OCI-LY7 (cell line): ENCODE measurements at regions not wholly inside any gene's neighbourhood (a gene's known extent, or its start where the extent isn't known, plus 50 kb on each side); places are given as distances from the start of the nearest gene placed in this dataset.
"Not testable (repeated sequence)": the region's sequence is repeated elsewhere in the genome, so short reads cannot be mapped to it uniquely, and the experiment has no call there.

Experiments used
- BruUV-seq: library from RNA; stranded (reverse); fragments of 400-500 nt; replicated peaks from 2 replicates; lab custom pipeline; 2021; lab: Mats Ljungman, UMichigan
- CTCF ChIA-PET: fragments of 300-600 bp; sonication (Branson Sonifier 250); formaldehyde crosslinking; loops from one replicate; lab custom pipeline; 2022; ENCODE audit warnings: antibody characterized with exemption; ENCODE audit not compliant: unreplicated experiment; lab: Charles Lee
- POLR2A ChIA-PET: fragments of 300-600 bp; sonication (Branson Sonifier 250); formaldehyde crosslinking; loops from one replicate; lab custom pipeline; 2022; ENCODE audit warnings: antibody characterized with exemption; lab: Charles Lee
- DNase-seq: peaks from one replicate; pipeline ENCODE4 v3.0.0-alpha.2; 2015; ENCODE audit warnings: low spot score
- H2AFZ ChIP-seq: fragments of 200-600 bp; sonication (generic), shearing (Covaris generic); 2 replicates; pipeline ENCODE4 v1.6.1; 2014; ENCODE audit warnings: mild to moderate bottlenecking, antibody characterized with exemption, low read length, moderate library complexity
- H3K27ac ChIP-seq: fragments of 200-600 bp; sonication (generic); 2 replicates; pipeline ENCODE4 v1.5.1; 2014; ENCODE audit warnings: mixed run types, low read depth, mild to moderate bottlenecking, moderate library complexity, low read length, inconsistent platforms; ENCODE audit not compliant: poor library complexity, severe bottlenecking
- H3K36me3 ChIP-seq: fragments of 200-600 bp; sonication (generic); 2 replicates; pipeline ENCODE4 v1.6.1; 2014; ENCODE audit warnings: mild to moderate bottlenecking, antibody characterized with exemption, low read length, moderate library complexity, mixed read lengths; ENCODE audit not compliant: insufficient read depth
- H3K4me1 ChIP-seq: fragments of 200-600 bp; sonication (generic); 2 replicates; pipeline ENCODE4 v1.5.1; 2014; ENCODE audit warnings: mild to moderate bottlenecking, low read length; ENCODE audit not compliant: insufficient read depth, poor library complexity, severe bottlenecking
- H3K4me2 ChIP-seq: fragments of 200-600 bp; sonication (generic); 2 replicates; pipeline ENCODE4 v1.6.1; 2014; ENCODE audit warnings: mild to moderate bottlenecking, low read length
- H3K4me3 ChIP-seq: fragments of 200-600 bp; sonication (generic); 2 replicates; pipeline ENCODE4 v1.5.1; 2014; ENCODE audit warnings: mild to moderate bottlenecking, low read depth, low read length; ENCODE audit not compliant: poor library complexity, severe bottlenecking
- H3K79me2 ChIP-seq: fragments of 200-600 bp; sonication (generic); 2 replicates; pipeline ENCODE4 v1.6.1; 2016; ENCODE audit warnings: low read depth, mild to moderate bottlenecking, low read length, moderate library complexity, mixed read lengths; ENCODE audit not compliant: insufficient read depth
- H3K9me2 ChIP-seq: fragments of 200-600 bp; sonication (generic); 2 replicates; pipeline ENCODE4 v1.6.1; 2016; ENCODE audit warnings: mild to moderate bottlenecking, low read length, mixed read lengths; ENCODE audit not compliant: insufficient read depth
- H3K9me3 ChIP-seq: fragments of 200-600 bp; sonication (generic); 2 replicates; pipeline ENCODE4 v1.6.1; 2014; ENCODE audit warnings: mild to moderate bottlenecking, mixed run types, low read length, mixed read lengths
- H4K20me1 ChIP-seq: fragments of 200-600 bp; sonication (generic); 2 replicates; pipeline ENCODE4 v1.6.1; 2014; ENCODE audit warnings: mild to moderate bottlenecking, antibody characterized with exemption, low read length, moderate library complexity, mixed read lengths; ENCODE audit not compliant: insufficient read depth
- EZH2phosphoT487 ChIP-seq: fragments of 200-600 bp; sonication (generic); IDR thresholded peaks from 2 replicates; pipeline ENCODE4 v1.6.1; 2018; ENCODE audit warnings: low read depth, borderline replicate concordance, mild to moderate bottlenecking, mixed run types, antibody characterized with exemption, low read length, moderate library complexity, mixed read lengths
- intact Hi-C: fragments of 100-400 bp; cut with micrococcal nuclease; formaldehyde crosslinking; loops from one replicate; pipeline ENCODE4 v1.10.0; 2022; ENCODE audit not compliant: unreplicated experiment
- TF ChIP-seq, protein P1 (sequence below): fragments of 200-600 bp; sonication (generic); conservative IDR thresholded peaks from 2 replicates; pipeline ENCODE4 v1.5.1; 2014; ENCODE audit warnings: mild to moderate bottlenecking, antibody characterized with exemption, low read length, moderate library complexity, mixed read lengths

DNA sequence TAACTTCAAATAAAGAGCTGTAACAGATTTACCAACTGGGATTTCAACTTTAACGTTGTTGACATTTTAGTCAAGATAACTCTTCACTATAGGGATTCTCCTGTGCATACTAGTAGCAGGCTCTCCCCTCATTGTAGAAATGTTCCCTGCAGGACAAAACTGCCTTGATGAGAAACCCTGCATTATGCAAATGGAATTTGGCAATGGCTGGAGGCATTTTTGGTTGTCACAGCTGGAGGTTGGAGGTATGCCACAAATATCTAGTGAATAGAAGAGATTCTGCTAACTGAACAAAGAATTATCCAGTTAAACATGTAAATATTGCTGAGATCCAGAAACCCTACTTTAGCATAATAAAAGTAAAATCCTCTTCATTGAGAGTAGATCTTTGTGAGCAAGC, 928.8 kb upstream of the ALCAM start:
- Histone ChIP-seq H3K4me1 (peaks cover 9% of the 10 kb centered on the region), H3K9me3 (no peaks in the 10 kb centered on the region), H2AFZ (no peak overlapping the region), H3K9me2 (no peaks in the 10 kb centered on the region), H3K4me3 (no peak overlapping the region), H4K20me1 (no peaks in the 10 kb centered on the region), H3K36me3 (no peaks in the 10 kb centered on the region), H3K4me2 (no peak overlapping the region), H3K27ac (no peak overlapping the region), H3K79me2 (no peaks in the 10 kb centered on the region)
- no TSS peak for BruUV-seq
- no peak for DNase-seq
- CTCF ChIA-PET: interaction anchor here (0.6 kb wide), 1 partner anchor 1202 kb away, joined by 3 read pairs; no protein-coding TSS in a partner anchor
- TF ChIP-seq, protein P1, sequence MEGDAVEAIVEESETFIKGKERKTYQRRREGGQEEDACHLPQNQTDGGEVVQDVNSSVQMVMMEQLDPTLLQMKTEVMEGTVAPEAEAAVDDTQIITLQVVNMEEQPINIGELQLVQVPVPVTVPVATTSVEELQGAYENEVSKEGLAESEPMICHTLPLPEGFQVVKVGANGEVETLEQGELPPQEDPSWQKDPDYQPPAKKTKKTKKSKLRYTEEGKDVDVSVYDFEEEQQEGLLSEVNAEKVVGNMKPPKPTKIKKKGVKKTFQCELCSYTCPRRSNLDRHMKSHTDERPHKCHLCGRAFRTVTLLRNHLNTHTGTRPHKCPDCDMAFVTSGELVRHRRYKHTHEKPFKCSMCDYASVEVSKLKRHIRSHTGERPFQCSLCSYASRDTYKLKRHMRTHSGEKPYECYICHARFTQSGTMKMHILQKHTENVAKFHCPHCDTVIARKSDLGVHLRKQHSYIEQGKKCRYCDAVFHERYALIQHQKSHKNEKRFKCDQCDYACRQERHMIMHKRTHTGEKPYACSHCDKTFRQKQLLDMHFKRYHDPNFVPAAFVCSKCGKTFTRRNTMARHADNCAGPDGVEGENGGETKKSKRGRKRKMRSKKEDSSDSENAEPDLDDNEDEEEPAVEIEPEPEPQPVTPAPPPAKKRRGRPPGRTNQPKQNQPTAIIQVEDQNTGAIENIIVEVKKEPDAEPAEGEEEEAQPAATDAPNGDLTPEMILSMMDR: no peak
- no peak for TF ChIP-seq EZH2phosphoT487
- intact Hi-C loops: no loop called here
- POLR2A ChIA-PET: interaction anchor here (0.6 kb wide), 1 partner anchor 1568 kb away, joined by 3 read pairs; no protein-coding TSS in a partner anchor

DNA sequence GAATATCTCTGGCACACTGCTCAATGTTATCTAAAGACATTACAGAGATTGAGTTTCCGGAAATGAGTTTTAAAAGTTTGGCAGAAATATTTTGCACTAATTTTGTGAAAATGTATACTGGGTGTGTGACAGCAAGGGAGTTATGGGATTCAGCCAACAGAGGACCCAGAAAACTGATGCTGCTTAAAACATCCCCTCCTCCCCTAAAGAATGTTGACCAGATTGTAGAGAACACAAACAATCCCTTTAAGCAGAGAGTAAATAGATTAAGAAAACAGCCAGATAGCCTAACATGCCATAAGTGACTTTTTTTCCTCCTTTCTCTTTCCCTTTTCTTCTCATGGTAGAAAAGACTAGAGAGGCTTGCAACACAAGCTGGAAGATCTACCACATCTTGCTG, 928.0 kb upstream of the ALCAM start:
- intact Hi-C loops: no loop called here
- ChIA-PET POLR2A (interaction anchor here (0.6 kb wide), 1 partner anchor 1569 kb away, joined by 3 read pairs; no protein-coding TSS in a partner anchor), CTCF (no interaction called here)
- H3K27ac ChIP-seq: no peak overlapping the region
- DNase-seq: no peak
- H4K20me1 ChIP-seq: no peaks in the 10 kb centered on the region
- no TSS peak for BruUV-seq
- H3K9me2 ChIP-seq: no peaks in the 10 kb centered on the region
- TF ChIP-seq, protein P1: no peak
- TF ChIP-seq EZH2phosphoT487: no peak
- no peaks in the 10 kb centered on the region for H3K79me2 ChIP-seq
- peaks cover 8% of the 10 kb centered on the region for H3K4me1 ChIP-seq
- H3K9me3 ChIP-seq: no peaks in the 10 kb centered on the region
- no peak overlapping the region for H3K4me3 ChIP-seq
- no peaks in the 10 kb centered on the region for H3K36me3 ChIP-seq
- H2AFZ ChIP-seq: no peak overlapping the region
- no peak overlapping the region for H3K4me2 ChIP-seq

GRCh38 chr3:104445252-104445919, 921.3 kb upstream of the ALCAM start:
- H3K4me2 ChIP-seq, DNase-seq, H4K20me1 ChIP-seq, H3K9me2 ChIP-seq, H3K4me3 ChIP-seq, CTCF ChIA-PET, H3K36me3 ChIP-seq, H3K9me3 ChIP-seq, H3K79me2 ChIP-seq, H3K27ac ChIP-seq, H2AFZ ChIP-seq, POLR2A ChIA-PET, H3K4me1 ChIP-seq, BruUV-seq, intact Hi-C loops: not testable (repeated sequence)
